Astrocyte of the cerebellum (primary cell): ENCODE measurements at regions not wholly inside any gene's neighbourhood (a gene's known extent, or its start where the extent isn't known, plus 50 kb on each side); places are given as distances from the start of the nearest gene placed in this dataset.

Experiments used
- DNase-seq: peaks from one replicate; pipeline ENCODE4 v3.0.0-alpha.2; 2011; ENCODE audit warnings: low read depth
- H3K4me3 ChIP-seq: 2 replicates; pipeline ENCODE4 v1.5.1; 2011; ENCODE audit warnings: mild to moderate bottlenecking, low read depth, low read length, moderate library complexity
- in situ Hi-C: cut with HindIII; loops from 2 replicates; pipeline ENCODE4 v1.10.0; 2017; ENCODE audit warnings: low sequenced_read_pairs
- TF ChIP-seq, protein P1 (sequence below): IDR thresholded peaks from 2 replicates; pipeline ENCODE4 v1.5.1; 2012; ENCODE audit warnings: low read length, low read depth, moderate library complexity, mild to moderate bottlenecking; ENCODE audit errors: missing control alignments

GRCh38 chr5:172588380-172588779 lies 52.7 kb upstream of the NEURL1B start:
- no peak overlapping the region for H3K4me3 ChIP-seq
- TF ChIP-seq, protein P1, sequence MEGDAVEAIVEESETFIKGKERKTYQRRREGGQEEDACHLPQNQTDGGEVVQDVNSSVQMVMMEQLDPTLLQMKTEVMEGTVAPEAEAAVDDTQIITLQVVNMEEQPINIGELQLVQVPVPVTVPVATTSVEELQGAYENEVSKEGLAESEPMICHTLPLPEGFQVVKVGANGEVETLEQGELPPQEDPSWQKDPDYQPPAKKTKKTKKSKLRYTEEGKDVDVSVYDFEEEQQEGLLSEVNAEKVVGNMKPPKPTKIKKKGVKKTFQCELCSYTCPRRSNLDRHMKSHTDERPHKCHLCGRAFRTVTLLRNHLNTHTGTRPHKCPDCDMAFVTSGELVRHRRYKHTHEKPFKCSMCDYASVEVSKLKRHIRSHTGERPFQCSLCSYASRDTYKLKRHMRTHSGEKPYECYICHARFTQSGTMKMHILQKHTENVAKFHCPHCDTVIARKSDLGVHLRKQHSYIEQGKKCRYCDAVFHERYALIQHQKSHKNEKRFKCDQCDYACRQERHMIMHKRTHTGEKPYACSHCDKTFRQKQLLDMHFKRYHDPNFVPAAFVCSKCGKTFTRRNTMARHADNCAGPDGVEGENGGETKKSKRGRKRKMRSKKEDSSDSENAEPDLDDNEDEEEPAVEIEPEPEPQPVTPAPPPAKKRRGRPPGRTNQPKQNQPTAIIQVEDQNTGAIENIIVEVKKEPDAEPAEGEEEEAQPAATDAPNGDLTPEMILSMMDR = no peak
- in situ Hi-C loops = loop anchor here (5.0 kb wide), 1 partner anchor 86 kb away; no protein-coding TSS in a partner anchor
- no peak for DNase-seq

DNA sequence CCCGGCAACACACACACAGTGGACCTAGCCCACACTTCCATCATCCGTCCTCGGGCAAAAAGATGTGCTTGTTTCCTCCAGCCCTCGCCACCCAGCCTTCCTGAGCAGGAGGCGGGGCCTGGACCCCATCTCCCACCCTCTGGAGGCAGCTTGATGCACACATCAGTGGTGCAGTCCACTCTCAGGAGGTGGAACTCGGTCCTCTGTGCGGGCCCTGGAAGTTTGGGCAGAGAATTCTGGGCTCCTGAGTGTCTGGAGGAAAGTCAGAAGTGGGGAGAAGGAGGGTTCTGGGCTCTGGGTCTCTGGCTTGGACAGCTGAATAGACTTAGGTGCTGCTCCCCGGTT lies 54.0 kb upstream of the NEURL1B start:
- no peak overlapping the region for H3K4me3 ChIP-seq
- TF ChIP-seq, protein P1 = no peak
- no peak for DNase-seq
- in situ Hi-C loops = loop anchor here (5.0 kb wide), 1 partner anchor 85 kb away; no protein-coding TSS in a partner anchor

GRCh38 chr5:172586125-172587060 lies 54.7 kb upstream of the NEURL1B start:
- in situ Hi-C loops = loop anchor here (5.0 kb wide), 1 partner anchor 84 kb away; no protein-coding TSS in a partner anchor
- no peak overlapping the region for H3K4me3 ChIP-seq
- no peak for DNase-seq
- TF ChIP-seq, protein P1 = no peak

GRCh38 chr5:172585114-172585513 lies 55.9 kb upstream of the NEURL1B start:
- TF ChIP-seq, protein P1 = no peak
- in situ Hi-C loops = loop anchor here (5.0 kb wide), 1 partner anchor 83 kb away; no protein-coding TSS in a partner anchor
- DNase-seq = no peak
- H3K4me3 ChIP-seq = no peak overlapping the region

DNA sequence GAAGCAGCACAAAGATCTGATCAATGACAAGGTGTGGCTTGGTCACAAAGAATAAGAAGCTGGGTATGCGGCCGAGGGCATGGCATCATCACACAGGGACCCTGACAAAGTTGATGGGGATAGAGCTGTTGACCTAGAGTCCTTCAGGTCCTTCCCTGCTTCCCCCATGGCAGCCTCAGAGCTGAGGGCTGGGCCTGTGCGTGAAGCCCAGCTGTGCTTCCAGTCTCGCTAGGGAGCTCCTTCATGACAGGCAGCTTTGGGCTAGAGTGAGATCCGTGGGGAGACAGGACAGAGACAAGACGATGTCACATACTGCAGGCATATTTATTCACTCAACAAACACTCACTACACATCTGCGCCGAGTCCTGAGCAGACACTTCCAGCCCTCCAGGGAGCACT lies 56.4 kb upstream of the NEURL1B start:
- DNase-seq = no peak
- in situ Hi-C loops = loop anchor here (5.0 kb wide), 1 partner anchor 82 kb away; no protein-coding TSS in a partner anchor
- no peak overlapping the region for H3K4me3 ChIP-seq
- TF ChIP-seq, protein P1 = no peak

GRCh38 chr5:172583931-172584511 lies 57.0 kb upstream of the NEURL1B start:
- TF ChIP-seq, protein P1 = no peak
- in situ Hi-C loops = no loop called here
- no peak overlapping the region for H3K4me3 ChIP-seq
- DNase-seq = no peak
